Testis (tissue), 2 donors: ENCODE measurements at regions not wholly inside any gene's neighbourhood (a gene's known extent, or its start where the extent isn't known, plus 50 kb on each side); places are given as distances from the start of the nearest gene placed in this dataset.

Experiments used
- DNase-seq: peaks from one replicate; pipeline ENCODE4 v3.0.0-alpha.2; 2019
- H3K27ac ChIP-seq, 2 donors: fragments of 200-600 bp; sonication (generic); one replicate each; pipeline ENCODE4 v1.5.1; 2019
- H3K27me3 ChIP-seq: fragments of 200-600 bp; sonication (generic); one replicate; pipeline ENCODE4 v1.5.1; 2019
- H3K36me3 ChIP-seq: fragments of 200-600 bp; sonication (generic); one replicate; pipeline ENCODE4 v1.5.1; 2017; ENCODE audit warnings: low read depth; ENCODE audit errors: missing control alignments
- H3K4me1 ChIP-seq: fragments of 200-600 bp; sonication (generic); one replicate; pipeline ENCODE4 v1.5.1; 2019
- H3K4me3 ChIP-seq, 2 donors: fragments of 200-600 bp; sonication (generic); one replicate each; pipeline ENCODE4 v1.5.1; 2017 to 2019
- H3K9me3 ChIP-seq: fragments of 200-600 bp; sonication (generic); one replicate; pipeline ENCODE4 v1.5.1; 2017
- CTCF ChIP-seq, 3 experiments: fragments of 450-650 bp in 2 of 3; fragments of 200-600 bp in 1 of 3; sonication (generic) in 1 of 3; IDR thresholded peaks; one replicate each; pipeline ENCODE4 v1.5.1; 2016 to 2019; ENCODE audit warnings: antibody characterized with exemption in 3 of 3, mild to moderate bottlenecking in 2 of 3, moderate library complexity in 1 of 3
- POLR2A ChIP-seq: fragments of 450-650 bp; IDR thresholded peaks from one replicate; pipeline ENCODE4 v1.6.1; 2017; ENCODE audit warnings: antibody characterized with exemption, mild to moderate bottlenecking, moderate library complexity
- WGBS, 2 donors: methylation state at CpG; one replicate each; pipeline ENCODE4 v1.1.5; 2018; 5-methylcytosine and 5-hydroxymethylcytosine counted together
- intact Hi-C: fragments of 100-400 bp; cut with DNase I; formaldehyde crosslinking; loops from one replicate; pipeline ENCODE4 v1.15.1; 2023; ENCODE audit warnings: low total_unique reads

- no peak overlapping the region for H3K27ac ChIP-seq
- H3K36me3 ChIP-seq, result no peaks in the 10 kb centered on the region
- H3K27me3 ChIP-seq, result no peaks in the 10 kb centered on the region
- intact Hi-C loops, result no loop called here
- no peaks in the 10 kb centered on the region for H3K9me3 ChIP-seq
- TF ChIP-seq CTCF (IDR thresholded peaks at IDR 0.05) (no peak), POLR2A (no peak)
- no peak for DNase-seq
- 30 to 41% methylated on average over 3 of the region's 3 CpGs for WGBS, 2 donors
- H3K4me3 ChIP-seq, result no peak overlapping the region
- no peaks in the 10 kb centered on the region for H3K4me1 ChIP-seq
Observed at GRCh38 chr16:9657641-9658040, 524.6 kb downstream of the GRIN2A start.

- intact Hi-C loops, result no loop called here
- TF ChIP-seq CTCF (IDR thresholded peaks at IDR 0.05), result no peak
- no peak for DNase-seq
- Histone ChIP-seq H3K27ac (no peak overlapping the region), H3K9me3 (no peaks in the 10 kb centered on the region), H3K36me3 (no peaks in the 10 kb centered on the region), H3K4me1 (no peaks in the 10 kb centered on the region), H3K27me3 (no peaks in the 10 kb centered on the region), H3K4me3 (no peak overlapping the region)
- WGBS, 2 donors, result 18 to 25% methylated on average over 4 of the region's 4 CpGs
Observed at GRCh38 chr16:9658164-9658563, 524.1 kb downstream of the GRIN2A start.

- H3K4me3 ChIP-seq, result no peak overlapping the region
- no peak for DNase-seq
- TF ChIP-seq POLR2A, result no peak
- no peak for TF ChIP-seq CTCF (IDR thresholded peaks at IDR 0.05)
- H3K9me3 ChIP-seq, result no peaks in the 10 kb centered on the region
- 77 to 82% methylated on average over 5 of the region's 5 CpGs for WGBS, 2 donors
- H3K27ac ChIP-seq, result no peak overlapping the region
- H3K27me3 ChIP-seq, result no peaks in the 10 kb centered on the region
- intact Hi-C loops, result no loop called here
- no peaks in the 10 kb centered on the region for H3K4me1 ChIP-seq
- H3K36me3 ChIP-seq, result no peaks in the 10 kb centered on the region
Observed at GRCh38 chr16:9658586-9658985, 523.6 kb downstream of the GRIN2A start.

GRCh38 chr16:9660898-9661297 lies 521.3 kb downstream of the GRIN2A start:
- Histone ChIP-seq H3K36me3 (no peaks in the 10 kb centered on the region), H3K9me3 (no peaks in the 10 kb centered on the region), H3K4me1 (no peaks in the 10 kb centered on the region), H3K27ac (no peak overlapping the region), H3K27me3 (no peaks in the 10 kb centered on the region), H3K4me3 (no peak overlapping the region)
- intact Hi-C loops, result no loop called here
- WGBS, 2 donors, result 70 to 78% methylated on average over 6 of the region's 6 CpGs
- no peak for DNase-seq
- TF ChIP-seq POLR2A (no peak), CTCF (IDR thresholded peaks at IDR 0.05) (no peak)

- DNase-seq, result no peak
- WGBS, 2 donors, result 56 to 64% methylated on average over 10 of the region's 10 CpGs
- intact Hi-C loops, result no loop called here
- Histone ChIP-seq H3K27ac (no peak overlapping the region), H3K4me1 (no peaks in the 10 kb centered on the region), H3K9me3 (no peaks in the 10 kb centered on the region), H3K27me3 (no peaks in the 10 kb centered on the region), H3K4me3 (no peak overlapping the region), H3K36me3 (no peaks in the 10 kb centered on the region)
- TF ChIP-seq CTCF (IDR thresholded peaks at IDR 0.05), result no peak
- no peak for TF ChIP-seq POLR2A
Observed at GRCh38 chr16:9661336-9662017, 520.8 kb downstream of the GRIN2A start.
